Endothelial cell (in vitro differentiated cells): ENCODE measurements at regions not wholly inside any gene's neighbourhood (a gene's known extent, or its start where the extent isn't known, plus 50 kb on each side); places are given as distances from the start of the nearest gene placed in this dataset.

Experiments used
- DNase-seq: peaks from one replicate; pipeline ENCODE4 v3.0.0; 2021; ENCODE audit warnings: low spot score
- H3K27ac Mint-ChIP-seq: one replicate; pipeline ENCODE4 v1.8.0; 2021; ENCODE audit warnings: mixed read lengths, inconsistent platforms; ENCODE audit not compliant: unreplicated experiment
- H3K27me3 Mint-ChIP-seq: one replicate; pipeline ENCODE4 v1.8.0; 2021; ENCODE audit warnings: mild to moderate bottlenecking, moderate library complexity, mixed read lengths, inconsistent platforms; ENCODE audit not compliant: unreplicated experiment
- H3K36me3 Mint-ChIP-seq: one replicate; pipeline ENCODE4 v1.8.0; 2021; ENCODE audit warnings: mild to moderate bottlenecking, low read depth, mixed read lengths, inconsistent platforms; ENCODE audit not compliant: unreplicated experiment
- H3K4me1 Mint-ChIP-seq: one replicate; pipeline ENCODE4 v1.8.0; 2021; ENCODE audit warnings: mild to moderate bottlenecking, mixed read lengths, inconsistent platforms; ENCODE audit not compliant: unreplicated experiment
- H3K4me3 Mint-ChIP-seq: one replicate; pipeline ENCODE4 v1.8.0; 2021; ENCODE audit warnings: mild to moderate bottlenecking, mixed read lengths, inconsistent platforms; ENCODE audit not compliant: unreplicated experiment
- H3K9me3 Mint-ChIP-seq: one replicate; pipeline ENCODE4 v1.8.0; 2021; ENCODE audit warnings: mixed read lengths, inconsistent platforms; ENCODE audit not compliant: unreplicated experiment
- TF ChIP-seq, protein P1 (sequence below): fragments of 200-600 bp; sonication (generic); IDR thresholded peaks from one replicate; pipeline ENCODE4 v1.5.0; 2021; ENCODE audit warnings: antibody characterized with exemption; ENCODE audit not compliant: unreplicated experiment

DNA sequence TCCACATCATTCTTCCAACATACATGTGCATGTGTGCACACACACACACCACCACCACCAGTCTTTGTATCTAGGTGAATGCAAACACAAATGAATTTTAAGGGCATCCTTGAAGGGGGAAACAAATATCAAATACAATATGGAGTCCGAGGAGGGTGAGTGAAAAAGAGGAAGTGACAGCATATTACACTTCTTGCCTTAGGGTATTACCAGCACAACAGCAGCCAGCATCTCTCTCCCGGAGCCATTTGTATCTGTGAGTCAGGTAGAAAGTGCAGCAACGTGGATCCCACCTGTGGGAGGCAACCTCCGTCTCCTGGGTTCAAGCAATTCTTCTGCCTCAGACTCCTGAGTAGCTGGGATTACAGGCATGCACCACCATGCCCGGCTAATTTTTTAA is 483.2 kb downstream of the SMARCA1 start:
- Mint-ChIP-seq H3K27me3 (peaks cover 1% of the 10 kb centered on the region), H3K4me3 (no peak overlapping the region), H3K36me3 (no peaks in the 10 kb centered on the region), H3K9me3 (no peaks in the 10 kb centered on the region), H3K4me1 (no peaks in the 10 kb centered on the region), H3K27ac (no peak overlapping the region)
- no peak for DNase-seq
- TF ChIP-seq, protein P1, sequence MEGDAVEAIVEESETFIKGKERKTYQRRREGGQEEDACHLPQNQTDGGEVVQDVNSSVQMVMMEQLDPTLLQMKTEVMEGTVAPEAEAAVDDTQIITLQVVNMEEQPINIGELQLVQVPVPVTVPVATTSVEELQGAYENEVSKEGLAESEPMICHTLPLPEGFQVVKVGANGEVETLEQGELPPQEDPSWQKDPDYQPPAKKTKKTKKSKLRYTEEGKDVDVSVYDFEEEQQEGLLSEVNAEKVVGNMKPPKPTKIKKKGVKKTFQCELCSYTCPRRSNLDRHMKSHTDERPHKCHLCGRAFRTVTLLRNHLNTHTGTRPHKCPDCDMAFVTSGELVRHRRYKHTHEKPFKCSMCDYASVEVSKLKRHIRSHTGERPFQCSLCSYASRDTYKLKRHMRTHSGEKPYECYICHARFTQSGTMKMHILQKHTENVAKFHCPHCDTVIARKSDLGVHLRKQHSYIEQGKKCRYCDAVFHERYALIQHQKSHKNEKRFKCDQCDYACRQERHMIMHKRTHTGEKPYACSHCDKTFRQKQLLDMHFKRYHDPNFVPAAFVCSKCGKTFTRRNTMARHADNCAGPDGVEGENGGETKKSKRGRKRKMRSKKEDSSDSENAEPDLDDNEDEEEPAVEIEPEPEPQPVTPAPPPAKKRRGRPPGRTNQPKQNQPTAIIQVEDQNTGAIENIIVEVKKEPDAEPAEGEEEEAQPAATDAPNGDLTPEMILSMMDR, result no peak

DNA sequence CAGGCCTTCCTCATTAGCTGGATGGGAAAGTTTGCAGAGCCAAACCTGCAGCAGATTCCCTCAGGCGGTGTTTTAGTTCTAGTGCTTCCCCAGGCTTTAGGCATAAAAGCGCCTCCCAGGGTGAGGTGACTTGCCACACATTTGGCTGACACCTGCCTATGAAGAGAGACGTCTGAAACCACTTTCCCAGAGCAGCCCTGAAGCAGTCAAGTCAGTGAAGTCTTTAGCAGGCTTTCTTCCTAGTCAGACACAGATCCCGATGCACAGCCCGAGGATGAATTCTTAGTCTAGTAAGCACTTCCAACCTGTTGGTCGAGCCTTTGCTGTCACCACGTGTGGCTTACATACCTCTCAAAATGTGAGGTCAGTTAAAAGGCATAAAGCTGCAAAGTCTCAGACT is 484.1 kb downstream of the SMARCA1 start:
- Mint-ChIP-seq H3K9me3 (no peaks in the 10 kb centered on the region), H3K4me3 (no peak overlapping the region), H3K36me3 (no peaks in the 10 kb centered on the region), H3K4me1 (no peaks in the 10 kb centered on the region), H3K27me3 (peaks cover 1% of the 10 kb centered on the region), H3K27ac (no peak overlapping the region)
- TF ChIP-seq, protein P1, result no peak
- no peak for DNase-seq

DNA sequence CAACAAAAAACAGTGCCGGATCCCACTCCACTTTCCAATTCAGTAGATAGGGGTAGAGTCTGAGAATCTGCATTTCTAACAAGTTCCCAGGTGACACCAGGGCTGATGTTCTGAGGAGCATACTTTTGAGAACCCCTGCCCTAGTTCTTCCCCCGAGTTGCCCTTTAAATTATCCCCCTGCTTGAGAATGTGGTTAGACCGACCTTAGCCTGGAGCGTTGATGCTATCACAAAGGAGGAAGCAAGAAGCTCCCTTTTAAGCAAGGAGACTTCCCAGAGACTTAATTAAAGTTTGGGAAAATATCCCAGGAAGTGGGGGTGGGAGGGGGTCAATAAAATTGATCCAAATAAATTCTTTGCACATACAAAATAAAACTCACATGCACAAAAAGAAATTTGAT is 485.9 kb downstream of the SMARCA1 start:
- H3K4me3 Mint-ChIP-seq, result no peak overlapping the region
- H3K27ac Mint-ChIP-seq, result no peak overlapping the region
- H3K4me1 Mint-ChIP-seq, result no peaks in the 10 kb centered on the region
- no peaks in the 10 kb centered on the region for H3K36me3 Mint-ChIP-seq
- TF ChIP-seq, protein P1, result no peak
- H3K9me3 Mint-ChIP-seq, result no peaks in the 10 kb centered on the region
- DNase-seq, result no peak
- H3K27me3 Mint-ChIP-seq, result peaks cover 1% of the 10 kb centered on the region

DNA sequence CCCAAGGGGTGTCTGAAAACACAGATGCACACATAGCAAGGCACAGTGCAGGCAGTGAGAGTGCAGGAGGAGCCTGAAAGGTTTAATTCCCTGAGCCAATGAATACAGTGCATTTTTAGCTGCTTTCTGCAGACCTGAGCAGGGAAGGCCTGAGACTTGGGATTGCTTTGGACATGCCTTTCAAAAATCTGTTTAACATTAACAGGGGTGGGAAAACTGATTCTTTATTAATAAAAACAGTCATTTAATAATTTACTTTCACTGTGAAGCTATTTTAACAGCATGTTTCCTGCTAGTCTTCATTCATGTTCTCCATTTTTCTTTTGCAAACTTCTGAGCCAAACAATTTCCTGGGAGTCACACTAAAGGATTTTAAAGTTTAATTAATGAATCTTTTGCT is 488.1 kb downstream of the SMARCA1 start:
- Mint-ChIP-seq H3K27me3 (peaks cover 1% of the 10 kb centered on the region), H3K36me3 (no peaks in the 10 kb centered on the region), H3K9me3 (no peaks in the 10 kb centered on the region), H3K27ac (no peak overlapping the region), H3K4me3 (no peak overlapping the region), H3K4me1 (no peaks in the 10 kb centered on the region)
- TF ChIP-seq, protein P1, result no peak
- no peak for DNase-seq

DNA sequence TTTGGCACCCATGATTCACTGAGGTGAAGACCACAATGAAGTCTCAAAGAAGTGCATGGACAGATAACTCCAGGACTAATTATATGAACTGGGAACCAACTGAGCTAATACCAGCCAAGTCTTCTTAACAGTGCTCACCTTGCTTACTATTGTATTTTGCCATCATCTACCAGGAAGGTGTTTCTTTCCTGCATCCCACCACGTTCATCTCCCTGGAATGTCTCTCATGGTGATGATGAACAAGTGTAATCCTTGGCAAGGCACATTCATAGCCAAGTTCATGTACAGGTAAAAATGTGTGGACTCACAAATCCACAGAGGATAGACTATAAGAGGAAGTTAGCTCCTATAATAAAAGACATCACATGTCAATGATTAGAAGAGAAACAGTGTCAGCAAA is 489.1 kb downstream of the SMARCA1 start:
- Mint-ChIP-seq H3K27me3 (no peaks in the 10 kb centered on the region), H3K27ac (no peak overlapping the region), H3K4me3 (no peak overlapping the region), H3K9me3 (no peaks in the 10 kb centered on the region), H3K4me1 (no peaks in the 10 kb centered on the region), H3K36me3 (no peaks in the 10 kb centered on the region)
- no peak for DNase-seq
- TF ChIP-seq, protein P1, result no peak
